Fibroblast of villous mesenchyme (primary cell): ENCODE measurements at regions not wholly inside any gene's neighbourhood (a gene's known extent, or its start where the extent isn't known, plus 50 kb on each side); places are given as distances from the start of the nearest gene placed in this dataset.
A peak's percentile ranks its signal among the peaks of the same experiment; 100 is the strongest.

Experiments used
- DNase-seq: peaks from one replicate; pipeline ENCODE4 v3.0.0-alpha.2; 2010; ENCODE audit warnings: low read depth
- H3K4me3 ChIP-seq: 2 replicates; pipeline ENCODE4 v1.5.1; 2011; ENCODE audit warnings: low read depth, mild to moderate bottlenecking, low read length
- CTCF ChIP-seq: IDR thresholded peaks from 2 replicates; pipeline ENCODE4 v1.5.1; 2012; ENCODE audit warnings: low read depth, mild to moderate bottlenecking, low read length; ENCODE audit not compliant: insufficient read depth

GRCh38 chr14:71538938-71539649 lies 393.1 kb upstream of the RGS6 start:
- DNase-seq = peak; percentile 32
- no peak for TF ChIP-seq CTCF
- H3K4me3 ChIP-seq = no peak overlapping the region

GRCh38 chr14:71539650-71540285 lies 392.5 kb upstream of the RGS6 start:
- no peak for TF ChIP-seq CTCF
- no peak for DNase-seq
- H3K4me3 ChIP-seq = no peak overlapping the region

GRCh38 chr14:71541271-71541670 lies 391.0 kb upstream of the RGS6 start:
- TF ChIP-seq CTCF = no peak
- no peak for DNase-seq
- no peak overlapping the region for H3K4me3 ChIP-seq

- no peak for TF ChIP-seq CTCF
- no peak for DNase-seq
- H3K4me3 ChIP-seq = no peak overlapping the region
Observed at GRCh38 chr14:71541973-71542690, 390.1 kb upstream of the RGS6 start.

- TF ChIP-seq CTCF = no peak
- DNase-seq = no peak
- H3K4me3 ChIP-seq = no peak overlapping the region
Observed at GRCh38 chr14:71549421-71550050, 382.7 kb upstream of the RGS6 start.

- no peak overlapping the region for H3K4me3 ChIP-seq
- TF ChIP-seq CTCF = no peak
- no peak for DNase-seq
Observed at GRCh38 chr14:71550367-71550766, 381.9 kb upstream of the RGS6 start.
